Colon (tissue), 2 donors: ENCODE measurements at regions not wholly inside any gene's neighbourhood (a gene's known extent, or its start where the extent isn't known, plus 50 kb on each side); places are given as distances from the start of the nearest gene placed in this dataset.
A peak's percentile ranks its signal among the peaks of the same experiment; 100 is the strongest.
"Not testable (repeated sequence)": the region's sequence is repeated elsewhere in the genome, so short reads cannot be mapped to it uniquely, and the experiment has no call there.

Experiments
- FAIRE-seq: peaks from 2 replicates; lab custom pipeline; 2012; peaks lifted over from hg19 to GRCh38; lab: Jason Lieb, UNC
- donor health status: control.
- donor health status: control.

DNA sequence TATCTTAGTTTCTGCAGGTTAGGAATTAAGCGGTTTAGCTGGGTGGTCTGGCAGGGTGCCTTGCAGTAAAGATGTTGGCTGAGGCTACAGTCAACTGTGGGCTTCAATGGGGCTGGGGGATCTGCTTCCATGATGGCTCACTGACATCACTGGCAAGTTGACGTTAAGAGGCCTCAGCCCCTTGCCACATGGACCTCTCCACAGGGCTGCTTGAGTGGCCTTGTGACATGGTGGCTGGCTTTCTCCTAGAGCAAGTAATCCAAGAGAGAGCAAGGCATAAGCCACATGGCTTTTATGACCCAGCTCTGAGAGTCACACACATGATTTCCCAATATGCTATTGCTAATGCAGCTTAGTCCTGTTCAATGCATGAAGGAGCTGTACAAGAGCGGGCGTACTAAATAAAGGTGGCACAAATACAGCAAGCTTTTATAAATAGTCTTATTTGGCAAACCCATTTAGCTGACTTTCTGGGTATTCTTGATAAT, 109.1 kb downstream of the SEPTIN7 start:
- no peak for FAIRE-seq

DNA sequence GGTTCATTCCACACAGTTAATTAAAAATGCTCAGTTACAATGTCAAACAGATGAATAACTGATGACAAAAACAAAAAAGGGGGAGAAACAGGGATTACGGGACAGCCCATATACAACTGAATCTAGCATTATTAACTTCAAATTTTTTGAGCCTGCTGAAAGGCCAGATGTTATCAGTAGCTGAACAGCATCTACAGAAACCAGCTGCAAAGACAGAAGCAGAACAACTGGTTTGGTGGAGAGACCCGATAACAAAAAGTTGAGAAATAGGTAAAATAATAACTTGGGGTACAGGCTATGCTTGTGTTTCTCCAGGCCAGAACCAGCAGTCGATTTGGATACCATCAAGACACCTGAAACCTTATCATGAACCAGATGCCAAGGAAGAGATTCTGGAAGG, 109.8 kb downstream of the SEPTIN7 start:
- not testable (repeated sequence) for FAIRE-seq

GRCh38 chr7:35913350-35913749, 112.5 kb downstream of the SEPTIN7 start:
- FAIRE-seq: not testable (repeated sequence)

DNA sequence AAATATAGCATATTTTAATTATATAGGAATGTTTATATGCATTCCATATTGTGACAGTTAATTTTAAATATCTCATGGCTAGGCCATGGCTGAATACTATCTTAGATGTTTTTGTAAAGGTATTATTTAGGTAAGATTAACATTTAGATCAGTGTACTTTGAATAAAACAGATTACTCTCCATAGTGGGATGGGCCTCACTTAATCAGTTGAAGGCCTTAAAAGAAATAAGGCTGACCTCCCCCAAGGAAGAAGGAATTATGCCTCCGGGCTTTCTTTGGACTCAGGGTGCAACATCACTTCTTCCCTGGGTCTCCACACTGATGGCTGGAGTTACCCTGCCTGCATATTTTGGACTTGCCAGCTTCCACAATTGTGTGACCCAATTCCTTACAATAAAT, 113.4 kb downstream of the SEPTIN7 start:
- FAIRE-seq: not testable (repeated sequence)

DNA sequence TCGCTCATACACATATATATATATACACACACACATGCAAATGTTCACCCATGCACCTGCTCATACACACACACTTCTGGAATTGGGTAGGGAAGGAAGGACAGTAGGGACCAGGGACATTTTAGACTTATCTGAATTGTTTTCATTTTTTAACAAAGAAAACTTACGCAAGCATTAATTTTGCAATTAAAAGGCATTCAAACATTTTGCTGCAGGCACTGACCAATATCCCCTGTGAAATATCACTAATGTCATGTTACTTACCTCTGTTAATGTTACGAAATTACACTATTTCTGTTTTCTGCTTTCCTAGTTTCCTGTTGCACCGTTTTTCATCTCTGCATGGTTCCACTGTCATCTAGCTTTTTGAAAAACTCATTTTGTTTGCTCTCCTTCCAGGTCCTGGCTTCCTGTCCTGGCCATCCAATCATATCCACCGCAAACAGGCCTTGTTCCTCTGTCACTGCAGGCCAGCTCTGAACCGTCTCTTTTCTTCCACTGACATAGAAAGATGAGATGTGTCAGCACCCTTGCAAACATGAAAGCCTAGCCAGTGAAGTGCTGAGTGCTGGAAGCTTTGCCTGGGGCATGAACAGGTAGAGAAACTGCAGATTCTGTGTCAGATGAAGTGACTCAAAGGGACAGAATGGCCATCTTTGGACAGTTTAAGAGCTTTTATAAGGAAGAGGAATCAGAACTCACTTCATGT, 114.5 kb downstream of the SEPTIN7 start:
- FAIRE-seq: not testable (repeated sequence)

GRCh38 chr7:35918217-35918616, 117.4 kb downstream of the SEPTIN7 start:
- FAIRE-seq: not testable (repeated sequence)

- FAIRE-seq: not testable (repeated sequence)
These were observed 118.8 kb downstream of the SEPTIN7 start for GRCh38 chr7:35919607-35920006.

GRCh38 chr7:35921338-35921737, 120.5 kb downstream of the SEPTIN7 start:
- not testable (repeated sequence) for FAIRE-seq

DNA sequence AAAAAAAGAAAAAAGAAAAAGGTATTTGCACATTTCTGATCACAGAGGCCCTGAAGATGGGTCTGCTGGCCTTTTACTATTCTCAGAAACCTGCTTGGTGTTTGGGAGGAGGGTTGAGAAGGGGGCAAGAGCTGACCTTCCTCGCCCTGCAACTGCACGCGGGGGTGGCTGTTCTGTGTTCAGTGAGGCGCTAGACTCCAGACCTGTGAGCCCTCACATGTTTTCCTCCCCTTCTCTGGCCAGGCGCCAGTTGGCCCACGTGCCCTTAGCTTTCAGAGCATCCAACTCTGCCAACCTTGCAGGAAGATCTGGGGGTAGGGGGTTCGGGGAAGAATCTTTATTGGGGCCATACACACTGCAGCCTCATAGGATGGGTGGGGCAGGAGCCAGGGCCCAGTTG, 123.8 kb downstream of the SEPTIN7 start:
- not testable (repeated sequence) for FAIRE-seq

GRCh38 chr7:35926966-35927365, 126.1 kb downstream of the SEPTIN7 start:
- FAIRE-seq: not testable (repeated sequence)

DNA sequence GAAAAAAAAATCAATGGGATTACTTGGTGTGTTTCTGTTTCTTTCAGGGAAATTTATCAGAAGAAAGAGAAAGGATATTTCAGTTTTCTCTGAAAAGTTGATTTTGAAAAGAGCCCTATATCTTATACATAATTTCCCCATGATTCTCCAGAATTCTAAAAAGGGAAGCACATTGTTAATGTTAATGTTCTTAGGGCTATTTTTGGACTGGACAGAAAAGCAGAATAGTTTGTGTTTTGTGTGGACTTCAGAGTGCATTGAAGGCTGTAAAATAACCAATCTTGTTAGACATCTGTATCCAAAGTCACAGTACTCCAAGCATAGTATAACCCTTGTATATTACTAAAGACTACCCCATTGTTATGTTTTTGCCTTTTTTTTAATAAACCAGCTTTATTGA, 130.3 kb downstream of the SEPTIN7 start:
- not testable (repeated sequence) for FAIRE-seq

GRCh38 chr7:35931551-35931950, 130.7 kb downstream of the SEPTIN7 start:
- FAIRE-seq: not testable (repeated sequence)

GRCh38 chr7:35940695-35941094, 139.8 kb downstream of the SEPTIN7 start:
- not testable (repeated sequence) for FAIRE-seq

DNA sequence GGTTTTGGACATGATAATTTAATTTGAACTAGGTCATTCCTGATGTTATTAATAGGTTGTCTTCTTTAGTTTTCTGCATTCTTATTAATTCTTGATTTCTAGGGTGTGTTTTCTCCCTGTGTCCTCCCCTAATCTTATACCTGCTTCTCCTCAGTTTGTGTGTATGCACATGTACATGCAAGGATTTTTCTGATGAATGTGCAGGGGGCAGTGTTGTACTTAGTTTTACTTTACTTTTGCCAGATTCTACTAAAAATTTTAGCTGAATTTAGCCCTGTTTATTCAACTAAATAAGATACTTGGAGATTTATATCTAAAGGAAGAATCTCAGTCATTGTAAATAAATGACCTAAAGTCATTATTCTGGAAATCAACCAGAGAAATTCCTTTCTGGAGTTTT, 144.8 kb downstream of the SEPTIN7 start:
- FAIRE-seq: not testable (repeated sequence)

DNA sequence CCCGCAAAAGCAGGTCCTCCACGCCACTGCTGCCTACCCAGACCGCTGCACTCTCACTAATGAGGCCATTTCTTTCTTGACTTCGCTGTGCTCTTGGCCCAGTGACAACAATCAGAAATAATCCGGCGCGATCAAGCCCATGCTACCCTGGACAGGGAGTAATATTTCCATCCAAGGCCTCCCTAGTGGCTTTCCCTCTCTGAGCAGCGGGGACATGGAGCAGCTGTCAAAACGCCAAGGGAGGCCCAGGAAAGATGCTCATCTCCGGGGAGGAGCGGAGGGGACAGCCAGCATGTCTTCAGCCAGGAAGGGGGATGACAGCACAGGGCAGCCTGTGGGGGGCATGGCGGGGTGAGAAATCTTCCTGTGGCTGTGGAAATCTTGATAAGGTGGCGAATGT, 154.9 kb downstream of the SEPTIN7 start:
- not testable (repeated sequence) for FAIRE-seq

GRCh38 chr7:35956988-35957387, 156.1 kb downstream of the SEPTIN7 start:
- FAIRE-seq: not testable (repeated sequence)

DNA sequence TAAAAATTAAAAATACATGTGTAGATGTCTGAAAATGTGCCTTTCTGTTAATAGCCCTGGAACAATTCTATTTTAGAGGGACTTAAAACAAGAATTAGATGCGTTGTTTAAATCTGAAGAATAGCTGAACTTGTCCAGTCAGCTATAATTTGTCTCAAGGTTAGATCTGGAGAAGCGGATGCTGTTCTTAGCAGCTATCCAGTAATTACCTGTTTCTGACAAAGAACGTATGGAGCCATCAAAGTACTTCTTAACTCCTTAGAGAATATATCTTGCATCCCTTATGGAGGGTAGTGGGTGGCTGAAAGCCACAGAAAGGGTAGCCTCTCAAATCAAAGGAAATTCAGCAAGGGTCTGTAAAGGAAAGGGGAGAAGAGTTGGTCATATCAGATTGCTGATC, 160.4 kb downstream of the SEPTIN7 start:
- not testable (repeated sequence) for FAIRE-seq

DNA sequence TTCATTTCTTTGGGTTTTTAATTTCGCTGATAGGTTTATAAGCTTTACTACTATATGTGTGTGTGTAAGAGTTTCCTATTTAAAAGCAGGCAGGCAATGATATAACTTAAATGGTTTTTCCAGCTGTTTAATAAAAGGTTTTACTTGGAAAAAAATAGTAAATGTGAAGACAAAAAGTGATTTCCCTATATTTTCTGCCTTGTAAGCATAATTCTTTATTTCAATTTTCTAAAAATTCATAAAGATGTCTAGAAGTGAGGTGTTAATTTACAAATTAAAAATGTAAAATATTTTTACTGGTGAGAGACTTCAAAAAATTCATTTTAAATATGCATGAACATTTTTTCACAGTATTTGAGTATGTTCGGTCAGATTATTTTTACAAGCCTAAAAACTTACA, 161.8 kb downstream of the SEPTIN7 start:
- FAIRE-seq: peak; percentile 24

- FAIRE-seq: no peak
These were observed 166.7 kb downstream of the SEPTIN7 start for GRCh38 chr7:35967366-35968139.

DNA sequence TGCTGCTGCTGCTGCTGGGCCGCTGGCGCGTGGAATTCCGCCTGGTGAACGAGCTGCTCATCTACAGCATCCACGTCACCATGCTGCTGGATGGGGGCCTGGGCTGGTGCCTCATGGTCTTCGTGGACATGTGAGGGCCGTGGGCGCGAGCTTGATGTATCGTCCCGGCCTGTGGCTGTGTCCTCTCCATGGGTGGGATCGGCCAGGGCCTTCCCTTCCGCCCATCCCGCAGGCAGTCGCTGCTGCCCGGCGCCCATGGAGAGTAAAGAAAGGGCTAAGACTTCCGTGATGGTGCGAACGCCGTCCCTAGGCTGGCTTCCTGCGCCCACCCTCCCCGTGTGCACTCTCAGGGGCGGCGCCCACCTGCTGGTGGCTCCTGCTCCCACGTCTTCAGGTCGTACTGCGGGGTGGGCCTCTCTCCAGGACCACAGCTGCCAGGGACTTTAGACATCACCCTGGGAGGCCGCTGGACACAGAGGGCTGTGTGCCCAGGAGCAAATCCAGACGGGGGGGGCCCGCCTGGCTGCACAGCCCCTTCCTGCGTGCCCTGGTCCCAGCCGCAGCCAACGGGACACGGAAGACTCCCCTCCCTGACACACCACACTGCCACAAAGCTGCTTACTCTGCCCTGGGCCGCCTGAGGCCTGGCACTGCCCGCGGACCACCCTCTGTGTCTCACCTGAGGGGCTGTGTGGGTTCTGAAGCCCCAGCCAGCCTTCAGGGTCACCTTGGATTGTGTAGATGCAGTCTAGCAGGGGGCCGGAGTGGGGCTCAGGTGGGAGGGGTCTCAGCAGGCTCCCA, 167.5 kb downstream of the SEPTIN7 start:
- no peak for FAIRE-seq

- no peak for FAIRE-seq
These were observed 168.2 kb downstream of the SEPTIN7 start for GRCh38 chr7:35969066-35969465.

DNA sequence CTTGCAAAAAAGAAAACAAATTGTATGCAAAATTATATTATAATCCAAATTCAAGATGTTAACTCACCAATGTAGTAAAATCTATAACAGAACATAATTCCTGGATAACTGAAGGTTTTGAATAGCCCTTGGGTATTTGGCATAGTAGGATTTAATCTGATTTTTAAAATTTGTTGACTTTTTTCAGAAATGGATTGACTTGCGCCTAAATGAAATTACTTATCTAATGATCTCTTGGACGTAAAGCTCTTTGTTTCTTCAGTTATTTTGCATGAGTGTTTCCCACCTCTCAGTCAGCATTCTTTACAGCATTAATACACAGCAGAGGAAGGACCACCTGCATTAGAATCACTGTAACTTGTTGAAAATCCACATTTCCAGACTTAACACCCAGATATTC, 169.6 kb downstream of the SEPTIN7 start:
- no peak for FAIRE-seq
